ENCODE measurements at regions not wholly inside any gene's neighbourhood (a gene's known extent, or its start where the extent isn't known, plus 50 kb on each side); places are given as distances from the start of the nearest gene placed in this dataset.

DNA sequence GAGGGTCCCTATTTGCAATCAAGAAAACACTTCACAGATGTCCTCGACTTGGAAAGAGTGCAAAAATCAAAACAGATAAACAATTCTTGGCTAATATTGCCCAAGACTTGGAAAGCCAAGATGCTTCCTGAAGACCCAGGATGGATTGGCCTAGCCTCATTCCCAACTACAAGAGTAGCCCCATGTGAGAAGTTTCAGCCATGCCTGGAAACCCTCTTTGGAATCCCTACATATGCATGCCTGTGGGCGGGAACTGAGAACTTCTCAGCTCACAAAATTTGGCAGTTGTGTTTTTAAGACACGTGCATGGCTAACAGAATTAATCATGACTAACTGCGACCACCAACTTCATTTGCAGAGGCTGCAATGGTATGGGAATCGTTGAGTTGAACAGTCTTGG lies 283.2 kb upstream of the TBX3 start:
- no peaks in the 10 kb centered on the region for H3K36me3 ChIP-seq (ENCODE audit: low read depth)

DNA sequence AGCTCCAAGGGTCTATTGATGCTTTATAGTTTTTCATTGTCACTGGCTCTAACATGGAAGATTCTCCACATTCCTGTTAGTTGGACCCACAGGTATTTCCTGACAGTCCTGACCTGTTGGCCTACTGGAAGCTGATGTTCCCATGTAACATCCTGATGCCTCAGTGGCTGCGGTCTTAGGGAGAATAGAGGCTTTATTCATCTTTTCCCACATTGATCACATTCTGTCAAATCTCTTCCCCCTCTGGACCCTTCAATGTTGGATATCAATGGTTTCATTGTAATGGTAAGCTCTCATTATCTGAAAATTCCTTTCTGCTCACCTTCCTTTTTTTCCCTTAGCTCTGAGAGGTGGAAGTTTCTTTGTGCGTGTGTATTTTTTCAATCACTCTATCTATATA lies 280.9 kb upstream of the TBX3 start:
- no peak for DNase-seq
- Histone ChIP-seq H3K4me1 (ENCODE audit: insufficient read depth) (no peaks in the 10 kb centered on the region), H3K27ac (no peak overlapping the region), H3K9me3 (ENCODE audit: low read depth) (no peaks in the 10 kb centered on the region), H3K4me3 (no peak overlapping the region), H3K4me2 (ENCODE audit: unreplicated experiment) (no peak overlapping the region), H4K20me1 (ENCODE audit: insufficient read depth) (no peaks in the 10 kb centered on the region), H3K9ac (no peak overlapping the region), H3K79me2 (ENCODE audit: insufficient read depth) (no peaks in the 10 kb centered on the region), H3K27me3 (replicated peaks; ENCODE audit: insufficient read depth) (no peaks in the 10 kb centered on the region), H3K36me3 (ENCODE audit: low read depth) (no peaks in the 10 kb centered on the region), H3F3A (ENCODE audit: insufficient read depth) (no peaks in the 10 kb centered on the region), H2AFZ (no peak overlapping the region), H3K9me2 (ENCODE audit: insufficient read depth) (no peaks in the 10 kb centered on the region; the same call in 1 of the 2 replicates)
- in situ Hi-C loops (cut with MboI) = no loop called here
- no peak for TF ChIP-seq EZH2phosphoT487 (IDR thresholded peaks at IDR 0.05; ENCODE audit: insufficient read depth, low read depth)
- TF ChIP-seq EZH2 (IDR thresholded peaks at IDR 0.05; ENCODE audit: insufficient read depth, poor library complexity, severe bottlenecking) = no peak
- 88 to 92% methylated on average over 2 of the region's 2 CpGs for WGBS, 2 experiments (ENCODE audit: low coverage in 1 of 2, low lambda C conversion rate in 2 of 2, missing lambda C conversion rate in 2 of 2)

More for the DNA sequence above, 283.2 kb upstream of the TBX3 start:
- WGBS, 2 experiments (ENCODE audit: low coverage in 1 of 2, low lambda C conversion rate in 2 of 2, missing lambda C conversion rate in 2 of 2) = 55 to 59% methylated on average over 5 of the region's 5 CpGs
- H4K20me1 ChIP-seq (ENCODE audit: insufficient read depth) = no peaks in the 10 kb centered on the region
- TF ChIP-seq EZH2phosphoT487 (IDR thresholded peaks at IDR 0.05; ENCODE audit: insufficient read depth, low read depth) (no peak), EZH2 (IDR thresholded peaks at IDR 0.05; ENCODE audit: insufficient read depth, poor library complexity, severe bottlenecking) (no peak)
- no peak overlapping the region for H3K4me3 ChIP-seq
- H3F3A ChIP-seq (ENCODE audit: insufficient read depth) = no peaks in the 10 kb centered on the region
- in situ Hi-C loops (cut with MboI) = no loop called here
- DNase-seq = no peak
- H3K79me2 ChIP-seq (ENCODE audit: insufficient read depth) = no peaks in the 10 kb centered on the region
- no peaks in the 10 kb centered on the region for H3K27me3 ChIP-seq (replicated peaks; ENCODE audit: insufficient read depth)
- H2AFZ ChIP-seq = no peak overlapping the region
- H3K4me1 ChIP-seq (ENCODE audit: insufficient read depth) = no peaks in the 10 kb centered on the region
- H3K9ac ChIP-seq = no peak overlapping the region
- H3K9me2 ChIP-seq (ENCODE audit: insufficient read depth) = no peaks in the 10 kb centered on the region; the same call in 1 of the 2 replicates
- H3K4me2 ChIP-seq (ENCODE audit: unreplicated experiment) = no peak overlapping the region
- H3K9me3 ChIP-seq (ENCODE audit: low read depth) = no peaks in the 10 kb centered on the region
- H3K27ac ChIP-seq = no peak overlapping the region

DNA sequence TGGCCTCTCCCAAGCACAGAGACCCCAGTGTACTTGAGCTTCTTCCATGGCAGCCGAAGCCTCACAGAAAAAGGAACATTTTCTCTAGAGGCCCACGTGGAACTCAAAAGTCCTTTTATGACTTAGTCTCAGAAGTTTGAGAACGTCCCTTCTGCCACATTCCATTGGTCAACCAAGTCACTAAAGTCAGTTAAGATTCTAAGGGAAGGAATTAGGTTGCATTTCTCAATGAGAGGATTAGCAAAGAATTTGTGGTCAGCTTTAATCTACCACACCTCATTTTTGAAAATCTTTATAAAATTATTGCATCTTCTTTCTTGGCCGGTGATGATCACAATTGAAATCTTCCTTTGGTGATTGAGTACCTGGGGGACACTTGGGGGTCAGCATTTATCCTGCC lies 279.9 kb upstream of the TBX3 start:
- Histone ChIP-seq H3F3A (ENCODE audit: insufficient read depth) (no peaks in the 10 kb centered on the region), H3K79me2 (ENCODE audit: insufficient read depth) (no peaks in the 10 kb centered on the region), H3K9me2 (ENCODE audit: insufficient read depth) (no peaks in the 10 kb centered on the region; the same call in 1 of the 2 replicates), H3K27me3 (replicated peaks; ENCODE audit: insufficient read depth) (no peaks in the 10 kb centered on the region), H3K9me3 (ENCODE audit: low read depth) (no peaks in the 10 kb centered on the region), H2AFZ (no peak overlapping the region), H4K20me1 (ENCODE audit: insufficient read depth) (no peaks in the 10 kb centered on the region), H3K36me3 (ENCODE audit: low read depth) (no peaks in the 10 kb centered on the region), H3K4me2 (ENCODE audit: unreplicated experiment) (no peak overlapping the region), H3K27ac (no peak overlapping the region), H3K4me1 (ENCODE audit: insufficient read depth) (no peaks in the 10 kb centered on the region), H3K9ac (no peak overlapping the region), H3K4me3 (no peak overlapping the region)
- TF ChIP-seq EZH2phosphoT487 (IDR thresholded peaks at IDR 0.05; ENCODE audit: insufficient read depth, low read depth) (no peak), EZH2 (IDR thresholded peaks at IDR 0.05; ENCODE audit: insufficient read depth, poor library complexity, severe bottlenecking) (no peak)
- DNase-seq = no peak
- 60 to 61% methylated on average over 4 of the region's 4 CpGs for WGBS, 2 experiments (ENCODE audit: low coverage in 1 of 2, low lambda C conversion rate in 2 of 2, missing lambda C conversion rate in 2 of 2)
- in situ Hi-C loops (cut with MboI) = no loop called here

DNA sequence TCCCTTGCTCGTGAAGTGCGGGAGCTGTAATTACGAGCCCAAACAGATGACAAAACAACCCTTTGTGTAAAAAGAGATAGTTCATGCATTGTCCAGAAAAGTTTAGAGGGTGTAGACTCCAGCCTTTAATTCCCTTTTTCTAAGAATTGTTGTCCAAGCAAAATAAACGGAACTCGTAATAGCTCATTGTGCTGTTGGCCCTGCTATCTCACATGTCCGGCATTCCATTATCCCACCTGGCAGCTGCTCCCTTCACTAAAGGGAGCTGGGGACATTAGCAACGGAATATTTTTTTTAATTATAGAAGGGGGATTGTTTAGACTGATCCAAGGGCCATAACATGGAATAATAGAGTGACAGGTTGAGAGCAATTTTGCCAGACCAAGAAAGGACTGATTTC lies 277.5 kb upstream of the TBX3 start:
- Histone ChIP-seq H3F3A (ENCODE audit: insufficient read depth) (no peaks in the 10 kb centered on the region), H3K9me3 (ENCODE audit: low read depth) (no peaks in the 10 kb centered on the region), H3K4me3 (no peak overlapping the region), H3K9ac (no peak overlapping the region), H3K36me3 (ENCODE audit: low read depth) (no peaks in the 10 kb centered on the region), H2AFZ (no peak overlapping the region), H3K4me1 (ENCODE audit: insufficient read depth) (no peaks in the 10 kb centered on the region), H3K79me2 (ENCODE audit: insufficient read depth) (no peaks in the 10 kb centered on the region), H4K20me1 (ENCODE audit: insufficient read depth) (no peaks in the 10 kb centered on the region), H3K9me2 (ENCODE audit: insufficient read depth) (no peaks in the 10 kb centered on the region; the same call in 1 of the 2 replicates), H3K4me2 (ENCODE audit: unreplicated experiment) (no peak overlapping the region), H3K27me3 (replicated peaks; ENCODE audit: insufficient read depth) (no peaks in the 10 kb centered on the region), H3K27ac (no peak overlapping the region)
- TF ChIP-seq EZH2phosphoT487 (IDR thresholded peaks at IDR 0.05; ENCODE audit: insufficient read depth, low read depth) (no peak), EZH2 (IDR thresholded peaks at IDR 0.05; ENCODE audit: insufficient read depth, poor library complexity, severe bottlenecking) (no peak)
- DNase-seq = no peak
- in situ Hi-C loops (cut with MboI) = no loop called here
- 87 to 88% methylated on average over 7 of the region's 7 CpGs for WGBS, 2 experiments (ENCODE audit: low coverage in 1 of 2, low lambda C conversion rate in 2 of 2, missing lambda C conversion rate in 2 of 2)

DNA sequence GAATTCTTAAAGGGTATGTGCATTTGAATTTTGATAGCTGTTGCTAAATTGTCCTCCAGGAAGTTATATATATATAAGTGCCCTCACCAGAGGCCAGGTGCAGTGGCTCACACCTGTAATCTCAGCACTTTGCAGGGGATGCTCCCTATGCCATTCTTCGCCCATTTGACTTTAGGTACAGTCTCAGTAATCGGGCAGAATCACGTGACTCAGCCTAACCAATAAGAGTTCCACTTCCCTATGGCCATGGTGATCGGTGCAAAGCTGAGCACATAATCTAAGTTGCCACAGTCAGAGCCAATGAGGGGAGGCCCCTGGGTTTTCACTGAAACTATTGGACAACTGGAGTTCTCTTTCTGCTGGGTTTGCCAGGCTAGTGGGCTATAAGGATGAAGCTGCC lies 274.6 kb upstream of the TBX3 start:
- H3K27ac ChIP-seq = no peak overlapping the region
- in situ Hi-C loops (cut with MboI) = no loop called here
- TF ChIP-seq EZH2phosphoT487 (IDR thresholded peaks at IDR 0.05; ENCODE audit: insufficient read depth, low read depth) = no peak
- TF ChIP-seq EZH2 (IDR thresholded peaks at IDR 0.05; ENCODE audit: insufficient read depth, poor library complexity, severe bottlenecking) = no peak
- H3K9ac ChIP-seq = no peak overlapping the region
- no peaks in the 10 kb centered on the region for H3K27me3 ChIP-seq (replicated peaks; ENCODE audit: insufficient read depth)
- no peaks in the 10 kb centered on the region for H3K79me2 ChIP-seq (ENCODE audit: insufficient read depth)
- no peaks in the 10 kb centered on the region for H3K4me1 ChIP-seq (ENCODE audit: insufficient read depth)
- H3K4me2 ChIP-seq (ENCODE audit: unreplicated experiment) = no peak overlapping the region
- WGBS, 2 experiments (ENCODE audit: low coverage in 1 of 2, low lambda C conversion rate in 2 of 2, missing lambda C conversion rate in 2 of 2) = 79 to 83% methylated on average over 4 of the region's 4 CpGs
- no peaks in the 10 kb centered on the region for H3K36me3 ChIP-seq (ENCODE audit: low read depth)
- H3K4me3 ChIP-seq = no peak overlapping the region
- no peak for DNase-seq
- no peaks in the 10 kb centered on the region for H3K9me3 ChIP-seq (ENCODE audit: low read depth)
- no peaks in the 10 kb centered on the region for H3K9me2 ChIP-seq (ENCODE audit: insufficient read depth)
- H3F3A ChIP-seq (ENCODE audit: insufficient read depth) = no peaks in the 10 kb centered on the region
- no peak overlapping the region for H2AFZ ChIP-seq
- no peaks in the 10 kb centered on the region for H4K20me1 ChIP-seq (ENCODE audit: insufficient read depth)

All from GM23248 (cell line).